Breast epithelium (tissue), 3 donors: ENCODE measurements at regions not wholly inside any gene's neighbourhood (a gene's known extent, or its start where the extent isn't known, plus 50 kb on each side); places are given as distances from the start of the nearest gene placed in this dataset.

ENCODE experiments used
- CTCF ChIP-seq, 3 donors: fragments of 450-650 bp; IDR thresholded peaks; one replicate each; pipeline ENCODE4 v1.5.1; 2016 to 2017; ENCODE audit warnings: antibody characterized with exemption in 3 of 3, mild to moderate bottlenecking in 3 of 3, moderate library complexity in 3 of 3
- POLR2AphosphoS5 ChIP-seq, 3 donors: sonication (generic); formaldehyde crosslinking; IDR thresholded peaks; one replicate each; pipeline ENCODE4 v1.6.1; 2017; ENCODE audit warnings: antibody characterized with exemption in 3 of 3

GRCh38 chr7:125830743-125831142 is 901.1 kb upstream of the POT1 start:
- TF ChIP-seq POLR2AphosphoS5 (IDR thresholded peaks at IDR 0.05) (no peak), CTCF (IDR thresholded peaks at IDR 0.05) (no peak)
